ENCODE measurements at regions not wholly inside any gene's neighbourhood (a gene's known extent, or its start where the extent isn't known, plus 50 kb on each side); places are given as distances from the start of the nearest gene placed in this dataset.

DNA sequence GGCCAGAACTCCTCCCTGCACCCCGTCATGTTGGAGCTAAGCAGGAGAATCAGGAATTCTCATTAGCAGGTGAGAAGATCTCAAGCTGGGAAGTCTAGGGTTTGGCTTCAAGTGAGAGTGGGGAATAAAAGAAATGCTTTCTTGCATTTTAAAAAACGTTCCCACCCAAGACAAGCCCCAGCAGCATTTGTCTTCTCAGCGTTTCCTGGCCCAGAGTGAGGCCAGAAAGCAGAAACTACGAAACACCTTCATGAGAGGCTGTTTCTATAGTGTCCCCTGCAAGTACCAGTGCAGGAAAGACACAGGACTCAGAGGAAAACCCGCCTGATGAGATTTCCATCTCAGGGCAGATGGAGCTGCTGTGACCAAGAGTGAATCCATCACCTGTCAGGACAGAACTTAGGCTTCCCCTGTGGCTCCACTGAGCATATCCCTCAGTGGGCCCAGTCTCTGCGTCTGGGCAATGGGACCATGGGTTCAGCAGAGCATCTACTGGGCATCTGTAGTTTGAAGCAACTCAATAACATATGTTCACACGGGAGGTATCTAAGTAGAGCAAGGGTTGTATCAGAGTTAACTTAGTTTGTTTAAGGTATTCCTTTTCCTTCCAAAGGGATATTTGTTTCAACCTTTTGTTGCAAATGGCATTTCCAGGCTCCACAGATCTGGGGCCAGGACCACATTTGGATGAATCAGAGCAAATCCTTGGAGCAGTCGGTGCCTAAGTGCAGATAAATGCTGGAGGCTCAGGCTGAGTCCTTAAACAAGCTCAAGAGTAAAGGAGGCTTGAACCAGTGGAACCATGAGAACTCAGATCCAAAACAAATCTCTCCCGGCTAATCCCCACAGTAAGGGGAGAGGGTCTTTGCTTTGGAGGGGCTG lies 548.3 kb downstream of the MIAT start:
- Histone ChIP-seq H2AFZ (no peak overlapping the region), H3K27me3 (ENCODE audit: control insufficient read depth, insufficient read depth, low read length) (no peaks in the 10 kb centered on the region), H3K4me2 (ENCODE audit: low read length) (no peak overlapping the region), H3K9me3 (ENCODE audit: control insufficient read depth, low read length) (no peaks in the 10 kb centered on the region), H3K79me2 (no peaks in the 10 kb centered on the region), H3K27ac (no peak overlapping the region), H3K9ac (no peak overlapping the region), H3K36me3 (ENCODE audit: control insufficient read depth, insufficient read depth, low read length) (no peaks in the 10 kb centered on the region), H3K4me1 (no peaks in the 10 kb centered on the region), H3K4me3 (ENCODE audit: low read depth, low read length) (no peak overlapping the region)
- TF ChIP-seq, protein P1, sequence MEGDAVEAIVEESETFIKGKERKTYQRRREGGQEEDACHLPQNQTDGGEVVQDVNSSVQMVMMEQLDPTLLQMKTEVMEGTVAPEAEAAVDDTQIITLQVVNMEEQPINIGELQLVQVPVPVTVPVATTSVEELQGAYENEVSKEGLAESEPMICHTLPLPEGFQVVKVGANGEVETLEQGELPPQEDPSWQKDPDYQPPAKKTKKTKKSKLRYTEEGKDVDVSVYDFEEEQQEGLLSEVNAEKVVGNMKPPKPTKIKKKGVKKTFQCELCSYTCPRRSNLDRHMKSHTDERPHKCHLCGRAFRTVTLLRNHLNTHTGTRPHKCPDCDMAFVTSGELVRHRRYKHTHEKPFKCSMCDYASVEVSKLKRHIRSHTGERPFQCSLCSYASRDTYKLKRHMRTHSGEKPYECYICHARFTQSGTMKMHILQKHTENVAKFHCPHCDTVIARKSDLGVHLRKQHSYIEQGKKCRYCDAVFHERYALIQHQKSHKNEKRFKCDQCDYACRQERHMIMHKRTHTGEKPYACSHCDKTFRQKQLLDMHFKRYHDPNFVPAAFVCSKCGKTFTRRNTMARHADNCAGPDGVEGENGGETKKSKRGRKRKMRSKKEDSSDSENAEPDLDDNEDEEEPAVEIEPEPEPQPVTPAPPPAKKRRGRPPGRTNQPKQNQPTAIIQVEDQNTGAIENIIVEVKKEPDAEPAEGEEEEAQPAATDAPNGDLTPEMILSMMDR (IDR thresholded peaks at IDR 0.05): no peak

DNA sequence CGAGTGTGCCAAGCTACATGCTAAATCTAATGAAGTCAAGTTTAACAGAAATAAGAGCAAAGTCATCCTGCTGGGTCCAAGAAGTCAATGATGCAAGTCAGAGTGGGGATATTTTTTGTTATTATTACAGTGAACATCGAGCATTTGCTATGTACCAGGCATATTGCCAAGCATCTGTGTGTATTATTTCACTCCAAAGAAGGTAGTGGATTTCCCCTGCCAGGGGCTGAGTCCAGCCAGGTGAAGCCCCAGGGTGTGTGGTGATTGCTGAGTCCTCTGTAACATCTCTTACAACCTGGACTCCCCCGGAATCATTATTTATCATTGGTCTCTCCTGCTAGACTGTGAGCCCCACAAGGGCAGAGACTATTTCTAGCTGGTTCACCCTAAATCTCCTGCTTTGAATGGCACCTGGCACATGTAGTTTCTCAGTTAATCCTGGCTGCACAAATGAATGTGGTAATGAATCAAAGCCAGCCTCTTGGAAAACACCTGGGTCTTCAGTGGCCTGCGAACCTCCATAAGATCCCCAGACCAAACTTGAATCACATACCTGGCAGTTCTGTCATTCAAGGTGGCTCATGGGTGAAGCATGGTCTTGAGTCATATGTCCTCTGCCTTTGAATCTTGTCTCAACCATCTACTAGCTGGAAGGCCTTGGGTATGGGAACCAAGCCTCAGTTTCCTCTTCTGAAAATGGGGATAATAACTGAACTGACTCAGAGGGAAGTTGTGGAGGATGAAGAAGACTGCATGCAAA lies 549.2 kb downstream of the MIAT start:
- Histone ChIP-seq H3K27me3 (ENCODE audit: control insufficient read depth, insufficient read depth, low read length) (no peaks in the 10 kb centered on the region), H3K4me2 (ENCODE audit: low read length) (no peak overlapping the region), H3K4me3 (ENCODE audit: low read depth, low read length) (no peak overlapping the region), H3K36me3 (ENCODE audit: control insufficient read depth, insufficient read depth, low read length) (no peaks in the 10 kb centered on the region), H3K79me2 (no peaks in the 10 kb centered on the region), H3K4me1 (no peaks in the 10 kb centered on the region), H3K27ac (no peak overlapping the region), H3K9me3 (ENCODE audit: control insufficient read depth, low read length) (no peaks in the 10 kb centered on the region), H3K9ac (no peak overlapping the region), H2AFZ (no peak overlapping the region)
- TF ChIP-seq, protein P1 (IDR thresholded peaks at IDR 0.05): no peak

DNA sequence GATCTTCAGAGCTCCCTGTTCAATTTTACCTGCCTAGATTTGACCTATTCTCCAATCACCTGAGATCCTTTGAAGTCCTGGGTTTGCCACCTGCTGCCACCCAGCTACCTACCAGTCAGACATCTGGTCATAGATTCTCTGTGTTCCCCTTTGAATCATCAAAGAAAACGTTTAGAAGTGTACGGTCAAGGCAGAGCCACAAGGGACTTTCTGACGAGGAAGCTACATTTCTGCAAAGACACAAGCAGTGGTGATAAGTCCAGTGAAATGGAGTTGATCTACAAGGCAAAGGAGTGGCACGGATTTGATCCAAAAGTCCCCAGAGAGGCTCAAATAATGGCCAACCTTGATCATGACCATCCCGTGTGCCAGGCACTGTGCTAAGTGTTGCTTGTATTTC lies 549.9 kb downstream of the MIAT start:
- Histone ChIP-seq H3K9ac (no peak overlapping the region), H3K79me2 (no peaks in the 10 kb centered on the region), H3K9me3 (ENCODE audit: control insufficient read depth, low read length) (no peaks in the 10 kb centered on the region), H3K4me2 (ENCODE audit: low read length) (no peak overlapping the region), H2AFZ (no peak overlapping the region), H3K4me3 (ENCODE audit: low read depth, low read length) (no peak overlapping the region), H3K36me3 (ENCODE audit: control insufficient read depth, insufficient read depth, low read length) (no peaks in the 10 kb centered on the region), H3K27me3 (ENCODE audit: control insufficient read depth, insufficient read depth, low read length) (no peaks in the 10 kb centered on the region), H3K27ac (no peak overlapping the region), H3K4me1 (no peaks in the 10 kb centered on the region)
- TF ChIP-seq, protein P1 (IDR thresholded peaks at IDR 0.05): no peak

DNA sequence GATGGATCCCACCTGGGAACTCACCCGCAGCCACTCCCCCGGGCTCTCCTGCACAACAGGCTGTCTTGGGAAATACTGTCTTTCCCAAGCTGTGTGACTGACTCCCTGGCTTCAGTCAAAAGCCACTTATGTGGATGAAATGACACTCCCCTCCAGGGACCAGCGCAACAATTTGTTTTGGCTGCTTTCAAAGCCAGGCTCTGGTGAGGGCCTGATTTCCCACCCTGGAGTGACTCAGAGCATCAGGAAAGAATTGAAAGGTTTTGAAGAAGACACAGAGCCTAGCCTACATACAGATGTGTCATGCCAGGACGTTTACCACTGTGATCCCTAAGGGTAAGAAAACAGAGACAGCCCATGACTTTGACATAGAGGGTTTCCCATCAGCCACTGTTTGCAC lies 550.5 kb downstream of the MIAT start:
- Histone ChIP-seq H3K4me1 (no peaks in the 10 kb centered on the region), H3K9ac (no peak overlapping the region), H3K36me3 (ENCODE audit: control insufficient read depth, insufficient read depth, low read length) (no peaks in the 10 kb centered on the region), H3K79me2 (no peaks in the 10 kb centered on the region), H3K4me3 (ENCODE audit: low read depth, low read length) (no peak overlapping the region), H2AFZ (no peak overlapping the region), H3K9me3 (ENCODE audit: control insufficient read depth, low read length) (no peaks in the 10 kb centered on the region), H3K27me3 (ENCODE audit: control insufficient read depth, insufficient read depth, low read length) (no peaks in the 10 kb centered on the region), H3K4me2 (ENCODE audit: low read length) (no peak overlapping the region), H3K27ac (no peak overlapping the region)
- TF ChIP-seq, protein P1 (IDR thresholded peaks at IDR 0.05): no peak
